Neural progenitor cell (in vitro differentiated cells): ENCODE measurements at regions not wholly inside any gene's neighbourhood (a gene's known extent, or its start where the extent isn't known, plus 50 kb on each side); places are given as distances from the start of the nearest gene placed in this dataset.
"Not testable (repeated sequence)": the region's sequence is repeated elsewhere in the genome, so short reads cannot be mapped to it uniquely, and the experiment has no call there.

Experiments used
- DNase-seq: peaks from one replicate; pipeline ENCODE4 v3.0.0-alpha.2; 2016; ENCODE audit warnings: low spot score
- H2AFZ ChIP-seq: fragments of 200-600 bp; sonication (generic); replicated peaks from 2 replicates; pipeline ENCODE4 v1.6.1; 2016; ENCODE audit warnings: antibody characterized with exemption
- H3F3A ChIP-seq: fragments of 200-600 bp; sonication (generic); 2 replicates; pipeline ENCODE4 v1.6.1; 2016; ENCODE audit warnings: antibody characterized with exemption, low read depth
- H3K27ac ChIP-seq: fragments of 200-600 bp; sonication (generic); 2 replicates; pipeline ENCODE4 v1.5.1; 2016; ENCODE audit warnings: mild to moderate bottlenecking
- H3K27me3 ChIP-seq: fragments of 200-600 bp; sonication (generic); 2 replicates; pipeline ENCODE4 v1.6.1; 2016; ENCODE audit warnings: mild to moderate bottlenecking, moderate library complexity
- H3K36me3 ChIP-seq: fragments of 200-600 bp; sonication (generic); 2 replicates; pipeline ENCODE4 v1.5.1; 2016
- H3K4me1 ChIP-seq: fragments of 200-600 bp; sonication (generic); 2 replicates; pipeline ENCODE4 v1.6.1; 2016; ENCODE audit warnings: mixed run types
- H3K4me2 ChIP-seq: fragments of 200-600 bp; sonication (generic); 2 replicates; pipeline ENCODE4 v1.6.1; 2016
- H3K4me3 ChIP-seq: fragments of 200-600 bp; sonication (generic); 2 replicates; pipeline ENCODE4 v1.5.1; 2016
- H3K79me2 ChIP-seq: fragments of 200-600 bp; sonication (generic); 2 replicates; pipeline ENCODE4 v1.6.1; 2016; ENCODE audit warnings: low read depth
- H3K9ac ChIP-seq: fragments of 200-600 bp; sonication (generic); 2 replicates; pipeline ENCODE4 v1.6.1; 2016
- H3K9me3 ChIP-seq: fragments of 200-600 bp; sonication (generic); 2 replicates; pipeline ENCODE4 v1.5.1; 2016; ENCODE audit warnings: low read depth
- H4K20me1 ChIP-seq: fragments of 200-600 bp; sonication (generic); 2 replicates; pipeline ENCODE4 v1.6.1; 2016; ENCODE audit warnings: low read depth
- H3K27ac Mint-ChIP-seq: 3 replicates; pipeline ENCODE4 v1.8.0; 2021; ENCODE audit warnings: mixed read lengths
- H3K27me3 Mint-ChIP-seq: 2 replicates; pipeline ENCODE4 v1.8.0; 2022; ENCODE audit warnings: low read depth, mild to moderate bottlenecking, inconsistent platforms, moderate library complexity, mixed read lengths; ENCODE audit not compliant: insufficient read depth
- H3K36me3 Mint-ChIP-seq: 3 replicates; pipeline ENCODE4 v1.8.0; 2021; ENCODE audit warnings: mixed read lengths
- H3K4me1 Mint-ChIP-seq: 3 replicates; pipeline ENCODE4 v1.8.0; 2021; ENCODE audit warnings: mixed read lengths
- H3K4me3 Mint-ChIP-seq: 3 replicates; pipeline ENCODE4 v1.8.0; 2021; ENCODE audit warnings: mild to moderate bottlenecking, moderate library complexity, mixed read lengths
- H3K9me3 Mint-ChIP-seq: 3 replicates; pipeline ENCODE4 v1.8.0; 2020; ENCODE audit warnings: mixed read lengths
- CTCF ChIP-seq: fragments of 200-600 bp; sonication (generic); IDR thresholded peaks from 2 replicates; pipeline ENCODE4 v1.5.1; 2017; ENCODE audit warnings: antibody characterized with exemption, mild to moderate bottlenecking
- EZH2 ChIP-seq: fragments of 200-600 bp; sonication (generic); IDR thresholded peaks from 2 replicates; pipeline ENCODE4 v1.6.1; 2017; ENCODE audit warnings: antibody characterized with exemption, mild to moderate bottlenecking, moderate library complexity
- EZH2phosphoT487 ChIP-seq: fragments of 200-600 bp; sonication (generic); IDR thresholded peaks from 2 replicates; pipeline ENCODE4 v1.6.1; 2017; ENCODE audit warnings: antibody characterized with exemption

GRCh38 chr9:38518826-38519225, 94.6 kb upstream of the IGFBPL1 start:
- Mint-ChIP-seq H3K27me3 (peaks cover 4% of the 10 kb centered on the region), H3K4me1 (peaks cover 7% of the 10 kb centered on the region), H3K4me3 (no peak overlapping the region), H3K36me3 (no peaks in the 10 kb centered on the region), H3K9me3 (no peaks in the 10 kb centered on the region), H3K27ac (no peak overlapping the region)
- no peak overlapping the region for H3K4me3 ChIP-seq
- TF ChIP-seq EZH2phosphoT487 (no peak), CTCF (no peak), EZH2 (no peak)
- no peak overlapping the region for H3K4me2 ChIP-seq
- no peaks in the 10 kb centered on the region for H3K36me3 ChIP-seq
- H3K27ac ChIP-seq: no peak overlapping the region
- no peaks in the 10 kb centered on the region for H3K27me3 ChIP-seq
- no peaks in the 10 kb centered on the region for H4K20me1 ChIP-seq
- no peaks in the 10 kb centered on the region for H3K4me1 ChIP-seq
- DNase-seq: no peak
- H2AFZ ChIP-seq: peak overlapping the region; percentile 27
- no peak overlapping the region for H3K9ac ChIP-seq
- H3K79me2 ChIP-seq: no peaks in the 10 kb centered on the region
- H3F3A ChIP-seq: no peaks in the 10 kb centered on the region
- no peaks in the 10 kb centered on the region for H3K9me3 ChIP-seq

- not testable (repeated sequence) for H3K4me3 Mint-ChIP-seq, H3K9me3 Mint-ChIP-seq, H3F3A ChIP-seq, H3K36me3 Mint-ChIP-seq, H3K9me3 ChIP-seq, H4K20me1 ChIP-seq, H3K4me1 ChIP-seq, H3K27ac Mint-ChIP-seq, H3K27me3 ChIP-seq, H3K9ac ChIP-seq, H3K27me3 Mint-ChIP-seq, H3K4me1 Mint-ChIP-seq, H2AFZ ChIP-seq, DNase-seq, H3K36me3 ChIP-seq, H3K27ac ChIP-seq, H3K4me3 ChIP-seq, H3K4me2 ChIP-seq, H3K79me2 ChIP-seq
Observed at GRCh38 chr9:38516273-38516672, 92.0 kb upstream of the IGFBPL1 start.

- not testable (repeated sequence) for H3K4me3 ChIP-seq, H3K36me3 ChIP-seq, H3K4me2 ChIP-seq, H4K20me1 ChIP-seq, DNase-seq, H3K79me2 ChIP-seq, H3K27ac Mint-ChIP-seq, H3F3A ChIP-seq, H3K4me1 Mint-ChIP-seq, H3K27ac ChIP-seq, H3K9ac ChIP-seq, H3K4me3 Mint-ChIP-seq, H3K9me3 Mint-ChIP-seq, H2AFZ ChIP-seq, H3K9me3 ChIP-seq, H3K4me1 ChIP-seq, H3K27me3 ChIP-seq, H3K27me3 Mint-ChIP-seq, H3K36me3 Mint-ChIP-seq
Observed at GRCh38 chr9:38515055-38515454, 90.8 kb upstream of the IGFBPL1 start.

- H3K4me3 ChIP-seq, H3K9me3 Mint-ChIP-seq, H3K27ac ChIP-seq, H3K4me3 Mint-ChIP-seq, H3K27me3 ChIP-seq, H3K36me3 ChIP-seq, H3K9ac ChIP-seq, H3K4me1 ChIP-seq, H3K36me3 Mint-ChIP-seq, H3K27me3 Mint-ChIP-seq, H3K9me3 ChIP-seq, H3K4me2 ChIP-seq, H3K79me2 ChIP-seq, H2AFZ ChIP-seq, H3K27ac Mint-ChIP-seq, DNase-seq, H4K20me1 ChIP-seq, H3K4me1 Mint-ChIP-seq, H3F3A ChIP-seq: not testable (repeated sequence)
Observed at GRCh38 chr9:38510340-38510739, 86.1 kb upstream of the IGFBPL1 start.

- no peaks in the 10 kb centered on the region for H3K4me1 ChIP-seq
- TF ChIP-seq EZH2phosphoT487: no peak
- TF ChIP-seq CTCF: no peak
- no peak for TF ChIP-seq EZH2
- DNase-seq: no peak
- Mint-ChIP-seq H3K4me3 (no peak overlapping the region), H3K9me3 (no peaks in the 10 kb centered on the region), H3K27me3 (peaks cover 3% of the 10 kb centered on the region), H3K27ac (no peak overlapping the region), H3K4me1 (no peaks in the 10 kb centered on the region), H3K36me3 (no peaks in the 10 kb centered on the region)
- H3K9ac ChIP-seq: no peak overlapping the region
- no peak overlapping the region for H3K4me3 ChIP-seq
- H4K20me1 ChIP-seq: no peaks in the 10 kb centered on the region
- no peak overlapping the region for H2AFZ ChIP-seq
- no peaks in the 10 kb centered on the region for H3K27me3 ChIP-seq
- H3F3A ChIP-seq: no peaks in the 10 kb centered on the region
- H3K27ac ChIP-seq: no peak overlapping the region
- no peaks in the 10 kb centered on the region for H3K36me3 ChIP-seq
- H3K79me2 ChIP-seq: no peaks in the 10 kb centered on the region
- H3K9me3 ChIP-seq: no peaks in the 10 kb centered on the region
- no peak overlapping the region for H3K4me2 ChIP-seq
Observed at GRCh38 chr9:38507587-38507986, 83.3 kb upstream of the IGFBPL1 start.

GRCh38 chr9:38500171-38500570, 75.9 kb upstream of the IGFBPL1 start:
- H3K4me1 Mint-ChIP-seq: peaks cover 21% of the 10 kb centered on the region
- H3K4me3 Mint-ChIP-seq, H4K20me1 ChIP-seq, H3K79me2 ChIP-seq, H2AFZ ChIP-seq, H3K4me2 ChIP-seq, H3K9me3 ChIP-seq, H3K27me3 Mint-ChIP-seq, DNase-seq, H3K36me3 ChIP-seq, H3K27ac Mint-ChIP-seq, H3K9ac ChIP-seq, H3K36me3 Mint-ChIP-seq, H3K4me3 ChIP-seq, H3F3A ChIP-seq, H3K27me3 ChIP-seq, H3K9me3 Mint-ChIP-seq, H3K27ac ChIP-seq: not testable (repeated sequence)
- peaks cover 10% of the 10 kb centered on the region for H3K4me1 ChIP-seq

- not testable (repeated sequence) for H3K9me3 ChIP-seq, H3K4me3 Mint-ChIP-seq, H2AFZ ChIP-seq, H3K36me3 ChIP-seq, H3K27ac Mint-ChIP-seq, H3F3A ChIP-seq, H3K79me2 ChIP-seq, H4K20me1 ChIP-seq, DNase-seq, H3K9me3 Mint-ChIP-seq, H3K27me3 Mint-ChIP-seq, H3K27me3 ChIP-seq, H3K9ac ChIP-seq, H3K36me3 Mint-ChIP-seq, H3K4me3 ChIP-seq, H3K27ac ChIP-seq
- Histone ChIP-seq H3K4me1 (peaks cover 10% of the 10 kb centered on the region), H3K4me2 (peak overlapping the region; percentile 35)
- peaks cover 21% of the 10 kb centered on the region for H3K4me1 Mint-ChIP-seq
Observed at GRCh38 chr9:38498551-38498950, 74.3 kb upstream of the IGFBPL1 start.
